IPS-20b (cell line): ENCODE measurements at regions not wholly inside any gene's neighbourhood (a gene's known extent, or its start where the extent isn't known, plus 50 kb on each side); places are given as distances from the start of the nearest gene placed in this dataset.
"Not testable (repeated sequence)": the region's sequence is repeated elsewhere in the genome, so short reads cannot be mapped to it uniquely, and the experiment has no call there.

Experiments
- H3K27ac ChIP-seq: one replicate; pipeline ENCODE4 v1.5.1; 2013; ENCODE audit warnings: low read length
- H3K27me3 ChIP-seq: 2 replicates; pipeline ENCODE4 v1.6.1; 2013; ENCODE audit warnings: mild to moderate bottlenecking, low read length, inconsistent platforms; ENCODE audit not compliant: insufficient read depth
- H3K36me3 ChIP-seq: 2 replicates; pipeline ENCODE4 v1.6.1; 2013; ENCODE audit warnings: low read depth, mild to moderate bottlenecking, inconsistent platforms, low read length, moderate library complexity; ENCODE audit not compliant: insufficient read depth
- H3K4me1 ChIP-seq: 2 replicates; pipeline ENCODE4 v1.6.1; 2013; ENCODE audit warnings: mild to moderate bottlenecking, control low read depth, inconsistent platforms, low read length, moderate library complexity; ENCODE audit not compliant: insufficient read depth
- H3K4me3 ChIP-seq: 2 replicates; pipeline ENCODE4 v1.5.1; 2013; ENCODE audit warnings: mild to moderate bottlenecking, low read length, inconsistent platforms
- H3K9ac ChIP-seq: 2 replicates; pipeline ENCODE4 v1.6.1; 2013; ENCODE audit warnings: low read depth, mild to moderate bottlenecking, inconsistent platforms, low read length, moderate library complexity
- H3K9me3 ChIP-seq: 2 replicates; pipeline ENCODE4 v1.6.1; 2013; ENCODE audit warnings: mild to moderate bottlenecking, low read depth, low read length, inconsistent platforms; ENCODE audit not compliant: insufficient read depth

- H3K27me3 ChIP-seq, result no peaks in the 10 kb centered on the region
- H3K36me3 ChIP-seq, result no peaks in the 10 kb centered on the region
- no peak overlapping the region for H3K4me3 ChIP-seq
- H3K9ac ChIP-seq, result no peak overlapping the region
- no peak overlapping the region for H3K27ac ChIP-seq
- H3K9me3 ChIP-seq, result no peaks in the 10 kb centered on the region
- H3K4me1 ChIP-seq, result peaks cover 7% of the 10 kb centered on the region; the same call in 1 of the 2 replicates
These were observed 168.3 kb upstream of the NPY start for GRCh38 chr7:24115661-24116060.

GRCh38 chr7:24117903-24118499 is 166.0 kb upstream of the NPY start:
- H3K27ac ChIP-seq, H3K4me3 ChIP-seq, H3K9me3 ChIP-seq, H3K9ac ChIP-seq, H3K36me3 ChIP-seq, H3K27me3 ChIP-seq: not testable (repeated sequence)
- H3K4me1 ChIP-seq, result peaks cover 11% of the 10 kb centered on the region; the same call in 1 of the 2 replicates

- Histone ChIP-seq H3K36me3 (no peaks in the 10 kb centered on the region), H3K27ac (no peak overlapping the region), H3K4me1 (peaks cover 11% of the 10 kb centered on the region; the same call in 1 of the 2 replicates), H3K27me3 (no peaks in the 10 kb centered on the region), H3K4me3 (no peak overlapping the region), H3K9ac (no peak overlapping the region), H3K9me3 (no peaks in the 10 kb centered on the region)
These were observed 164.1 kb upstream of the NPY start for GRCh38 chr7:24119852-24120251.

- Histone ChIP-seq H3K9me3 (no peaks in the 10 kb centered on the region), H3K36me3 (no peaks in the 10 kb centered on the region), H3K4me3 (no peak overlapping the region), H3K27me3 (no peaks in the 10 kb centered on the region), H3K4me1 (peaks cover 11% of the 10 kb centered on the region; the same call in 1 of the 2 replicates), H3K9ac (no peak overlapping the region), H3K27ac (no peak overlapping the region)
These were observed 160.9 kb upstream of the NPY start for GRCh38 chr7:24123076-24123475.

GRCh38 chr7:24125765-24126164 is 158.2 kb upstream of the NPY start:
- Histone ChIP-seq H3K4me1 (0 out of 2 replicates have a peak, but pooled peaks cover 4% of the 10 kb centered on the region), H3K36me3 (no peaks in the 10 kb centered on the region), H3K4me3 (no peak overlapping the region), H3K27ac (no peak overlapping the region), H3K9ac (no peak overlapping the region), H3K9me3 (no peaks in the 10 kb centered on the region), H3K27me3 (no peaks in the 10 kb centered on the region)

- H3K36me3 ChIP-seq, result no peaks in the 10 kb centered on the region
- no peak overlapping the region for H3K4me3 ChIP-seq
- no peaks in the 10 kb centered on the region for H3K27me3 ChIP-seq
- H3K9ac ChIP-seq, result no peak overlapping the region
- no peak overlapping the region for H3K27ac ChIP-seq
- H3K4me1 ChIP-seq, result 0 out of 2 replicates have a peak, but pooled peaks cover under 1% of the 10 kb centered on the region
- H3K9me3 ChIP-seq, result no peaks in the 10 kb centered on the region
These were observed 156.1 kb upstream of the NPY start for GRCh38 chr7:24127930-24128329.

- no peaks in the 10 kb centered on the region for H3K9me3 ChIP-seq
- no peaks in the 10 kb centered on the region for H3K4me1 ChIP-seq
- no peaks in the 10 kb centered on the region for H3K27me3 ChIP-seq
- H3K9ac ChIP-seq, result no peak overlapping the region
- no peak overlapping the region for H3K27ac ChIP-seq
- H3K36me3 ChIP-seq, result no peaks in the 10 kb centered on the region
- no peak overlapping the region for H3K4me3 ChIP-seq
These were observed 154.4 kb upstream of the NPY start for GRCh38 chr7:24129597-24129996.

- Histone ChIP-seq H3K9me3 (no peaks in the 10 kb centered on the region), H3K9ac (no peak overlapping the region), H3K27me3 (no peaks in the 10 kb centered on the region), H3K4me3 (no peak overlapping the region), H3K36me3 (no peaks in the 10 kb centered on the region), H3K27ac (no peak overlapping the region), H3K4me1 (no peaks in the 10 kb centered on the region)
These were observed 153.4 kb upstream of the NPY start for GRCh38 chr7:24130631-24131030.

- Histone ChIP-seq H3K4me3 (no peak overlapping the region), H3K36me3 (no peaks in the 10 kb centered on the region), H3K9me3 (no peaks in the 10 kb centered on the region), H3K4me1 (no peaks in the 10 kb centered on the region), H3K27ac (no peak overlapping the region), H3K27me3 (no peaks in the 10 kb centered on the region), H3K9ac (no peak overlapping the region)
These were observed 150.3 kb upstream of the NPY start for GRCh38 chr7:24133691-24134090.

- Histone ChIP-seq H3K27ac (no peak overlapping the region), H3K9ac (no peak overlapping the region), H3K9me3 (no peaks in the 10 kb centered on the region), H3K36me3 (no peaks in the 10 kb centered on the region), H3K4me3 (no peak overlapping the region), H3K4me1 (no peaks in the 10 kb centered on the region), H3K27me3 (no peaks in the 10 kb centered on the region)
These were observed 149.5 kb upstream of the NPY start for GRCh38 chr7:24134535-24134934.

GRCh38 chr7:24135003-24135817 is 148.8 kb upstream of the NPY start:
- no peaks in the 10 kb centered on the region for H3K36me3 ChIP-seq
- H3K4me3 ChIP-seq, result no peak overlapping the region
- no peaks in the 10 kb centered on the region for H3K27me3 ChIP-seq
- H3K9ac ChIP-seq, result no peak overlapping the region
- no peaks in the 10 kb centered on the region for H3K9me3 ChIP-seq
- no peak overlapping the region for H3K27ac ChIP-seq
- H3K4me1 ChIP-seq, result no peaks in the 10 kb centered on the region

GRCh38 chr7:24137338-24137737 is 146.7 kb upstream of the NPY start:
- Histone ChIP-seq H3K9ac (no peak overlapping the region), H3K27me3 (no peaks in the 10 kb centered on the region), H3K4me1 (no peaks in the 10 kb centered on the region), H3K9me3 (no peaks in the 10 kb centered on the region), H3K27ac (no peak overlapping the region), H3K36me3 (no peaks in the 10 kb centered on the region), H3K4me3 (no peak overlapping the region)
